Keratinocyte (primary cell): ENCODE measurements at regions not wholly inside any gene's neighbourhood (a gene's known extent, or its start where the extent isn't known, plus 50 kb on each side); places are given as distances from the start of the nearest gene placed in this dataset.

Experiments used
- DNase-seq: peaks from one replicate; pipeline ENCODE4 v3.0.0-alpha.2; 2011; ENCODE audit warnings: low read depth, missing footprints, low spot score
- FAIRE-seq: peaks from 2 replicates; lab custom pipeline; 2011; peaks lifted over from hg19 to GRCh38; lab: Jason Lieb, UNC
- H2AFZ ChIP-seq: 2 replicates; pipeline ENCODE4 v1.6.0; 2012; ENCODE audit warnings: low read length, control low read depth, inconsistent platforms; ENCODE audit not compliant: control insufficient read depth
- H3K27ac ChIP-seq: 2 replicates; pipeline ENCODE4 v1.5.1; 2011; ENCODE audit warnings: low read length; ENCODE audit not compliant: control insufficient read depth, insufficient read depth
- H3K27me3 ChIP-seq: 3 replicates; pipeline ENCODE4 v1.6.0; 2011; ENCODE audit warnings: low read length; ENCODE audit not compliant: control insufficient read depth, insufficient read depth; ENCODE audit errors: extremely low read depth
- H3K36me3 ChIP-seq, 2 experiments: 2 replicates in 1 of 2; 3 replicates in 1 of 2; pipeline ENCODE4 v1.5.1; 2011; ENCODE audit warnings: low read length in 2 of 2, mild to moderate bottlenecking in 1 of 2; ENCODE audit not compliant: control insufficient read depth in 2 of 2, insufficient read depth in 2 of 2; ENCODE audit errors: extremely low read depth in 1 of 2
- H3K4me1 ChIP-seq: 3 replicates; pipeline ENCODE4 v1.5.1; 2011; ENCODE audit warnings: low read length; ENCODE audit not compliant: control insufficient read depth, insufficient read depth; ENCODE audit errors: extremely low read depth
- H3K4me2 ChIP-seq: 3 replicates; pipeline ENCODE4 v1.6.0; 2011; ENCODE audit warnings: low read depth, low read length; ENCODE audit not compliant: control insufficient read depth, insufficient read depth; ENCODE audit errors: extremely low read depth
- H3K4me3 ChIP-seq, 3 experiments: fragments of 200-600 bp in 1 of 3; sonication (generic) in 1 of 3; 2 replicates in 2 of 3; 3 replicates in 1 of 3; pipeline ENCODE4 v1.5.1; 2011 to 2016; ENCODE audit warnings: low read length in 3 of 3, mild to moderate bottlenecking in 3 of 3, control low read depth in 2 of 3, inconsistent platforms in 1 of 3, low read depth in 1 of 3, mixed read lengths in 1 of 3, mixed run types in 1 of 3, moderate library complexity in 1 of 3; ENCODE audit not compliant: control insufficient read depth in 2 of 3, insufficient read depth in 2 of 3; ENCODE audit errors: extremely low read depth in 1 of 3
- H3K79me2 ChIP-seq: 2 replicates; pipeline ENCODE4 v1.6.0; 2012; ENCODE audit warnings: low read length; ENCODE audit not compliant: control insufficient read depth, insufficient read depth
- H3K9ac ChIP-seq: 3 replicates; pipeline ENCODE4 v1.6.0; 2011; ENCODE audit warnings: low read length; ENCODE audit not compliant: control insufficient read depth, insufficient read depth; ENCODE audit errors: extremely low read depth
- H3K9me1 ChIP-seq: 3 replicates; pipeline ENCODE4 v1.6.0; 2011; ENCODE audit warnings: low read length; ENCODE audit not compliant: control insufficient read depth, insufficient read depth; ENCODE audit errors: extremely low read depth
- H3K9me3 ChIP-seq: 2 replicates; pipeline ENCODE4 v1.5.1; 2012; ENCODE audit warnings: low read depth, low read length; ENCODE audit not compliant: control insufficient read depth
- H4K20me1 ChIP-seq: 3 replicates; pipeline ENCODE4 v1.6.0; 2011; ENCODE audit warnings: low read length; ENCODE audit not compliant: control insufficient read depth, insufficient read depth; ENCODE audit errors: extremely low read depth
- CTCF ChIP-seq, 3 experiments: IDR thresholded peaks in 1 of 3; conservative IDR thresholded peaks in 1 of 3; optimal IDR thresholded peaks in 1 of 3; 2 replicates in 2 of 3; 3 replicates in 1 of 3; pipeline versions ENCODE3 to v1.5.1; 2011; ENCODE audit warnings: low read length in 3 of 3, mild to moderate bottlenecking in 3 of 3, moderate library complexity in 2 of 3, control low read depth in 1 of 3, inconsistent platforms in 1 of 3; ENCODE audit not compliant: insufficient read depth in 2 of 3; ENCODE audit errors: extremely low read depth in 1 of 3
- EZH2 ChIP-seq: IDR thresholded peaks from one replicate; pipeline ENCODE4 v1.6.1; 2012; ENCODE audit warnings: inconsistent platforms, mild to moderate bottlenecking, low read length, moderate library complexity
- dilution Hi-C: fragments of 300-500 bp; cut with MboI; formaldehyde crosslinking; loops from one replicate; pipeline ENCODE4 v1.7.0; 2020; ENCODE audit warnings: low sequenced_read_pairs; ENCODE audit not compliant: extremely low pct_ligation_motif_present

- H3K9me1 ChIP-seq, result no peaks in the 10 kb centered on the region
- TF ChIP-seq EZH2 (no peak), CTCF (optimal IDR thresholded peaks at IDR 0.05 in 1 of 3, IDR thresholded peaks at IDR 0.05 in 1 of 3, conservative IDR thresholded peaks at IDR 0.05 in 1 of 3; ENCODE audit: extremely low read depth in 1 of 3, insufficient read depth in 2 of 3, low read length in 3 of 3) (no peak)
- H3K9me3 ChIP-seq, result no peaks in the 10 kb centered on the region
- dilution Hi-C loops, result no loop called here
- FAIRE-seq (no peak), DNase-seq (no peak)
- H3K4me2 ChIP-seq, result no peak overlapping the region
- H3K27me3 ChIP-seq, result no peaks in the 10 kb centered on the region
- no peaks in the 10 kb centered on the region for H3K36me3 ChIP-seq
- no peaks in the 10 kb centered on the region for H3K4me1 ChIP-seq
- H3K4me3 ChIP-seq, result no peak overlapping the region
- no peaks in the 10 kb centered on the region for H4K20me1 ChIP-seq
- no peak overlapping the region for H3K9ac ChIP-seq
- no peak overlapping the region for H3K27ac ChIP-seq
- H3K79me2 ChIP-seq, result no peaks in the 10 kb centered on the region
- no peak overlapping the region for H2AFZ ChIP-seq
These were observed 526.3 kb upstream of the DCC start for GRCh38 chr18:51813740-51814139.

GRCh38 chr18:51821610-51822009 lies 518.4 kb upstream of the DCC start:
- Histone ChIP-seq H4K20me1 (no peaks in the 10 kb centered on the region), H3K36me3 (no peaks in the 10 kb centered on the region), H3K4me2 (no peak overlapping the region), H3K79me2 (no peaks in the 10 kb centered on the region), H3K9ac (no peak overlapping the region), H3K4me1 (no peaks in the 10 kb centered on the region), H2AFZ (no peak overlapping the region), H3K27ac (no peak overlapping the region), H3K27me3 (no peaks in the 10 kb centered on the region), H3K9me3 (no peaks in the 10 kb centered on the region), H3K4me3 (no peak overlapping the region), H3K9me1 (no peaks in the 10 kb centered on the region)
- DNase-seq, result no peak
- dilution Hi-C loops, result no loop called here
- TF ChIP-seq EZH2, result no peak
- no peak for TF ChIP-seq CTCF (optimal IDR thresholded peaks at IDR 0.05 in 1 of 3, IDR thresholded peaks at IDR 0.05 in 1 of 3, conservative IDR thresholded peaks at IDR 0.05 in 1 of 3; ENCODE audit: extremely low read depth in 1 of 3, insufficient read depth in 2 of 3, low read length in 3 of 3)
- no peak for FAIRE-seq
